Naive B cell (primary cell): ENCODE measurements at regions not wholly inside any gene's neighbourhood (a gene's known extent, or its start where the extent isn't known, plus 50 kb on each side); places are given as distances from the start of the nearest gene placed in this dataset.

Experiments
- ATAC-seq, 2 donors: fragments of 150-1000 bp; cut with Tn5 transposase; 2 replicates each; pipeline ENCODE4 v1.10.0; 2021; ENCODE audit warnings: low read depth in 2 of 2, mild to moderate bottlenecking in 2 of 2, moderate library complexity in 2 of 2
- DNase-seq: peaks from one replicate; pipeline ENCODE4 v3.0.0; 2022
- H3K27ac Mint-ChIP-seq, 6 donors: one replicate each; pipeline ENCODE4 v1.8.0; 2020 to 2022; ENCODE audit warnings: mild to moderate bottlenecking in 6 of 6, mixed read lengths in 6 of 6, moderate library complexity in 5 of 6, inconsistent platforms in 2 of 6
- H3K27me3 Mint-ChIP-seq, 3 donors: one replicate each; pipeline ENCODE4 v1.8.0; 2021 to 2022; ENCODE audit warnings: mixed read lengths in 3 of 3, mild to moderate bottlenecking in 1 of 3
- H3K36me3 Mint-ChIP-seq, 2 donors: one replicate each; pipeline ENCODE4 v1.8.0; 2020 to 2022; ENCODE audit warnings: mixed read lengths in 2 of 2, inconsistent platforms in 1 of 2, mild to moderate bottlenecking in 1 of 2
- H3K4me1 Mint-ChIP-seq, 3 donors: one replicate each; pipeline ENCODE4 v1.8.0; 2020 to 2022; ENCODE audit warnings: mixed read lengths in 3 of 3, inconsistent platforms in 1 of 3, mild to moderate bottlenecking in 1 of 3, moderate library complexity in 1 of 3
- H3K4me3 Mint-ChIP-seq, 8 donors: one replicate each; pipeline ENCODE4 v1.8.0; 2020 to 2022; ENCODE audit warnings: mild to moderate bottlenecking in 8 of 8, mixed read lengths in 8 of 8, moderate library complexity in 8 of 8, inconsistent platforms in 2 of 8
- H3K9me3 Mint-ChIP-seq, 7 donors: one replicate each; pipeline ENCODE4 v1.8.0; 2020 to 2022; ENCODE audit warnings: mixed read lengths in 7 of 7, mild to moderate bottlenecking in 5 of 7, inconsistent platforms in 2 of 7, moderate library complexity in 1 of 7

DNA sequence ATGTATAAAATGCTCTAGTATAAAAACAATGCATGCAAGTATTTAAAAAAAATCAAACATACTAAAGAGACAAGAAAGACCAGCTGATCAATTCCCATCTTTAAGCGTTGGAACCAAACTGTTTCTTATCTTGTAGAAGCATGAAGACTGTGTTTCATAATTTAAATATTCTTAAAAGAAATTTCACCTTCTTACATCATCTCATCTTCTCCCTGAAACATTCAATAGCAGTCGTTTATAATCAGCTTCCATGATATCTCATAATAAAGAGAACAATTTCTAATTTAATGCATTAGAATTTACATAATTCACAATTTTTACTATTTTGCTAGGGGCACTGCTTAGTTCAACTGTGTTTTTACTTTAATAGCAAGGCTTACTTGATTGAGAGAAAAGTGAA, 468.1 kb upstream of the MARCKS start:
- ATAC-seq (no peak), DNase-seq (no peak)
- H3K36me3 Mint-ChIP-seq: no peaks in the 10 kb centered on the region
- H3K9me3 Mint-ChIP-seq: no peaks in the 10 kb centered on the region
- no peak overlapping the region for H3K27ac Mint-ChIP-seq
- H3K27me3 Mint-ChIP-seq: peaks cover 15 to 23% (median 19%) of the 10 kb centered on the region in 3 donors
- H3K4me1 Mint-ChIP-seq: no peaks in the 10 kb centered on the region
- no peak overlapping the region for H3K4me3 Mint-ChIP-seq

DNA sequence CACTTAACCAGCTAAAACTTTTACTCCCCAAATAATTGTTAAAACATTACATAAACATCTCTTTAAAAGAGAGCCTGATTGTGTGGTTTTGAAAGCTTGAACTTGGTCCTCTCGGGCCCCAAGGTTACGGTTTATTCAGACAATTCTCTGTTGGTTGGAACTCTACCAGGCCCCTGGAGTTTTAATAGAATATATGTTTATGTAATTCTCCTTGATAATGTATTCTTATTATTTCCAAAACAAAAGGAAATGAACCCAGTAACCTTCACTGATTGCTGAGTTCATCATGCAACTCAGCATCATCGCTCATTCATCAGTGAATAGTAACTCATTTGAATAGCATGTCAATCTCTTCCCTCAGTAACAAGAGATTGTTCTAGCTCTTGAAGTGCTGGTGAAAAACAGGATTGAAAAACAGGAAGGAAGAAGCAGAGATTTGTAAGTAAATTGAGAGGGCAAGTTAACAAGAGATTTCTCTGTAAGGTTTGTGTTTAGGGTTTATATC, 464.5 kb upstream of the MARCKS start:
- Mint-ChIP-seq H3K36me3 (no peaks in the 10 kb centered on the region), H3K9me3 (no peaks in the 10 kb centered on the region), H3K4me1 (no peaks in the 10 kb centered on the region), H3K27me3 (peaks cover 12 to 16% (median 16%) of the 10 kb centered on the region in 3 donors), H3K4me3 (no peak overlapping the region), H3K27ac (no peak overlapping the region)
- no peak for ATAC-seq
- DNase-seq: no peak

DNA sequence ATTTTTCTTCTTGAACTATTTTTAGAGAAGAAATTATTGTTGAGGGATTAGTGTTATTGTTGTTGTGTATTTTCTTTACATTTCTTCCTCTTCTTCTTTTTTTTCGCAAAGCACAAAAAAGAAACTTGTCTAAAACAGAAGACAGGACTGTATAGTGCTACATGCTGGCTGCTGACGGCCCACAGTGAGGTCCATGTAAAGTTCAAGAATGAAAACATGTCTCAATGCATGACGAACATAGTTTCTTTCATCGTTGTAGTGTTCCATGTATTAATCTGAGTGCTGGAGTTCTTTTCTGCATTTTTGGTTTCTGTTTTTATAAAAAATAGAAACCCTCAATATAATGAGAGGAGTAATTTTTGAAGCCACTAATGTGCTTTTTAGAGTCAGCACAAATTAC, 462.9 kb upstream of the MARCKS start:
- no peak overlapping the region for H3K4me3 Mint-ChIP-seq
- ATAC-seq: no peak
- H3K9me3 Mint-ChIP-seq: peaks cover 0 to under 1% (median 0%) of the 10 kb centered on the region in 7 donors
- peaks cover 13 to 21% (median 18%) of the 10 kb centered on the region in 3 donors for H3K27me3 Mint-ChIP-seq
- no peak overlapping the region for H3K27ac Mint-ChIP-seq
- H3K36me3 Mint-ChIP-seq: no peaks in the 10 kb centered on the region
- H3K4me1 Mint-ChIP-seq: no peaks in the 10 kb centered on the region
- no peak for DNase-seq

DNA sequence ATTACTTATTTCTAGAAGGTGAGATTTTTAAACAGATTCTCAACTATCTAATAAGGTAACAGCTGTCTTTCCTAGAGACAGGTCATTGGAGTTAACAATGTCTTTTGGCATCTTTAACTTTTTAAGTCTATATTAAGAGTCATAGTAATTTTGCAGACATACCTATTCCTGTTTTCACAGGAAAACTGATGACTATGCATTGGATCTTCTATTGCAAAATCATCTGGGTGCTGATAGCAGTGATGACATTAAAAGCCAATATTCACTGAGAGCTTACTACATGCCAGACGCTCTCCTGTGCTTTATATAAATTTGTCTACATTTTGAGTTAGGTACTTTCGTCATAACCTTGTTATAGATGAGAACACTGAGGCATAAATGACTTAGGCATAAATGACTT, 462.4 kb upstream of the MARCKS start:
- no peak overlapping the region for H3K4me3 Mint-ChIP-seq
- DNase-seq (no peak), ATAC-seq (no peak)
- H3K9me3 Mint-ChIP-seq: peaks cover 0 to 3% (median 0%) of the 10 kb centered on the region in 7 donors
- peaks cover 13 to 22% (median 17%) of the 10 kb centered on the region in 3 donors for H3K27me3 Mint-ChIP-seq
- H3K27ac Mint-ChIP-seq: no peak overlapping the region
- H3K4me1 Mint-ChIP-seq: no peaks in the 10 kb centered on the region
- H3K36me3 Mint-ChIP-seq: no peaks in the 10 kb centered on the region

DNA sequence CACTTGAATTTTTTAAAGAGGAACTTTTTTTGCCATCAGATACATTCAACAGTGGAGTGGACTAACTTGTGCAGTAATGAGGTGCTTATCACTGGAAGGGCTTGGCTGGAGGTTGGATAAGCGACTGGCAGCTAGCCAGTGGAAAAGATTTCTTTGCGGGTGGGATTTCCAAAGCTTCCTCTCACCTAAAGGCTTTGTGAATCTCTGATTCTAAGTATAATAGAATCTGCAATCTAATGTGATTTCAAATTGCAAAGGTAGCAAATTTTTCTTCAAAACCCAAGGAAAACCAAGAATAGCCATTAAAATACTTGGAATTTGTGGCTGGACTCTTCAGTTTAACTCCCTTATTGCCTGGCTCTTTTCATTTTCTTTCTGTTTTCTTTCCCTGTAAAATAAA, 460.4 kb upstream of the MARCKS start:
- peaks cover 0 to 6% (median 0%) of the 10 kb centered on the region in 7 donors for H3K9me3 Mint-ChIP-seq
- peaks cover 8 to 21% (median 11%) of the 10 kb centered on the region in 3 donors for H3K27me3 Mint-ChIP-seq
- no peak overlapping the region for H3K27ac Mint-ChIP-seq
- DNase-seq: no peak
- no peak overlapping the region for H3K4me3 Mint-ChIP-seq
- H3K36me3 Mint-ChIP-seq: no peaks in the 10 kb centered on the region
- no peaks in the 10 kb centered on the region for H3K4me1 Mint-ChIP-seq
- ATAC-seq: no peak

DNA sequence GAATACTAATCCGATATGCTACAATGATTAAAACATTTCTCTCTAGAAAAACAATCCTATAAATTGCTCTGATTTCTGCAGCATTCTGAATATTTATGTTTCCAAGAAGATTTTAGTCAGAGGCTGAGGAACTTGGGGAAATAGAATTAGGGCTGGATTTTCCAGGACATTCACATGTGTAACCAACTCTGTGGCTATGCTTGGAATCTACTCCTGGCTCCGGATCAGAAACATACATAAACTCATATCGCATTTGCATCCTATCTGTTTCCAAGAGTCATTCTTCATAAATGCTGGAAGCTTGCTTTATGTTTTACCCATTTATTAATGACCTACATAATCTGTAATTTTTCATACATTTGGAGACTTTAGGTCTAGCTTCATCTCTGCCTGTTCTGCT, 459.9 kb upstream of the MARCKS start:
- no peak overlapping the region for H3K27ac Mint-ChIP-seq
- no peak for DNase-seq
- no peaks in the 10 kb centered on the region for H3K4me1 Mint-ChIP-seq
- peaks cover 8 to 20% (median 11%) of the 10 kb centered on the region in 3 donors for H3K27me3 Mint-ChIP-seq
- no peak for ATAC-seq
- H3K4me3 Mint-ChIP-seq: no peak overlapping the region
- no peaks in the 10 kb centered on the region for H3K36me3 Mint-ChIP-seq
- peaks cover 0 to 6% (median 0%) of the 10 kb centered on the region in 7 donors for H3K9me3 Mint-ChIP-seq

DNA sequence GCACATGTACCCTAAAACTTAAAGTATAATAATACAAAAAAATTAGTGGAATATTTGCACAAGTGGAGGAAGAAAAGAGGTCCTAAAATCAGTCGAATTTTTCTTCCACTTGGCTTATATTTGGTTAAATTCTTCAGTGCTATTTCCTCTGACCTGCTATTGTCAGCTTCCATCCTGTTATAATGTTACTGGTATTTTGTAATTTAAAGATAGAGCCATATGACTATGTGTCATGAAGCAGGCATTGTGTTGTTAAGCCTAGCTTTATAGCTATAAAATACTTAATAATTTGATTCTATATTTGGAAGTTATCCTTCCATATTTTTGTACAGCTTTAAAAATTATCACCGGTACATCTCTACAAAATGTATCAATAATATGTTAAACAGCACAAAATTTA, 455.9 kb upstream of the MARCKS start:
- Mint-ChIP-seq H3K9me3 (peaks cover 0 to 6% (median 0%) of the 10 kb centered on the region in 7 donors), H3K4me3 (no peak overlapping the region), H3K4me1 (no peaks in the 10 kb centered on the region), H3K27me3 (peaks cover 8 to 24% (median 9%) of the 10 kb centered on the region in 3 donors), H3K36me3 (no peaks in the 10 kb centered on the region), H3K27ac (no peak overlapping the region)
- no peak for ATAC-seq
- no peak for DNase-seq

DNA sequence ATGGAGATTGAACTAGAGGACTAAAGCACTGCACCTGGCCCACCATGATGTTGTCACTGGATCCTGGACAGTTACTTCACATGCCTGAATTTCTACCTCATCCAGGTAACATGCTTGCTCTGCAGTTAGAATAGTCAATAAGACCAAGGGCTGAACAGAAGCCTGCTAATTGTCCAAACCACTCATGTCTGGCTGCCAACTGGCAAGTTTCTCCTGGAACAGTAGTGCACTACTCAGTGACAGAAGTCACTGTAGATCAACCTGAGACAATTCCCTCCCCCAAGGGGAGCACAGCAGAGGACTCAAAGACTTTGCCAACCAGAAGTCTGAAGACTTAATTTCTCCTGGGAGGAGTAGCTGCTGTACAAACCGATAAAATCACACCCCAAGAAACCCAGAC, 454.6 kb upstream of the MARCKS start:
- ATAC-seq: no peak
- Mint-ChIP-seq H3K4me3 (no peak overlapping the region), H3K9me3 (peaks cover 0 to 6% (median 0%) of the 10 kb centered on the region in 7 donors), H3K4me1 (no peaks in the 10 kb centered on the region), H3K36me3 (no peaks in the 10 kb centered on the region), H3K27ac (no peak overlapping the region), H3K27me3 (peaks cover 4 to 21% (median 8%) of the 10 kb centered on the region in 3 donors)
- DNase-seq: no peak

DNA sequence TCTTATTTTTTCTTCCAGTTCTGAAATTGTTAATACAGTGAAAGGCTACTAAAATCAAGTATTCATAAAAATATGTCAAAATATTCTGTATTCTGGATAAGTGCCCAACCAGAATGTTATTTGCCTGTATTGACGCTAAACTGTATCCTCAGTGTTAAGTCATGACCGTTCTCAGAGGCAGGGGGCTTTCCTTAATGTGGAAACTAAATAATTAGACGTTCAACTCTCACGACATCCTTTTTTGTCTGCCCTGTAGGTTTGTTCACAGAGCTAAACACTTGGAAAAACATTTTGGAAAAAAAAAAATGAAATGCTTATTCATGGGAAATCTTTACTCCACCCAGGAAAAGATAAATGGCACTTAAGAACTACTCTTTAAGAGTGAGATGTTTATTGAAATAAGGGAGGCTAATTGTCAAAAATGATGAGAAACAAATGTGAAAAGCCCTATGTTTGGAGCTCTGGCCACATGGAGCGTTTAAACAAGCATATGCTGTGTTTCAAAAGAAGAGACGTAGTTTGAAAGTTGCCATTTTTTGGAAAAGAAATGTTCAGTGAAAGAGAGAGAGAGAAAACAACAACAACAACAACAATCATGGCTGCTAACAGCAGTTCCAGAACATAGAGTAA, 453.1 kb upstream of the MARCKS start:
- Mint-ChIP-seq H3K9me3 (peaks cover 0 to 6% (median 0%) of the 10 kb centered on the region in 7 donors), H3K4me3 (no peak overlapping the region), H3K27me3 (peaks cover 2 to 16% (median 11%) of the 10 kb centered on the region in 3 donors), H3K36me3 (no peaks in the 10 kb centered on the region), H3K27ac (no peak overlapping the region), H3K4me1 (peaks cover 0 to under 1% (median 0%) of the 10 kb centered on the region in 3 donors)
- DNase-seq (no peak), ATAC-seq (no peak)

DNA sequence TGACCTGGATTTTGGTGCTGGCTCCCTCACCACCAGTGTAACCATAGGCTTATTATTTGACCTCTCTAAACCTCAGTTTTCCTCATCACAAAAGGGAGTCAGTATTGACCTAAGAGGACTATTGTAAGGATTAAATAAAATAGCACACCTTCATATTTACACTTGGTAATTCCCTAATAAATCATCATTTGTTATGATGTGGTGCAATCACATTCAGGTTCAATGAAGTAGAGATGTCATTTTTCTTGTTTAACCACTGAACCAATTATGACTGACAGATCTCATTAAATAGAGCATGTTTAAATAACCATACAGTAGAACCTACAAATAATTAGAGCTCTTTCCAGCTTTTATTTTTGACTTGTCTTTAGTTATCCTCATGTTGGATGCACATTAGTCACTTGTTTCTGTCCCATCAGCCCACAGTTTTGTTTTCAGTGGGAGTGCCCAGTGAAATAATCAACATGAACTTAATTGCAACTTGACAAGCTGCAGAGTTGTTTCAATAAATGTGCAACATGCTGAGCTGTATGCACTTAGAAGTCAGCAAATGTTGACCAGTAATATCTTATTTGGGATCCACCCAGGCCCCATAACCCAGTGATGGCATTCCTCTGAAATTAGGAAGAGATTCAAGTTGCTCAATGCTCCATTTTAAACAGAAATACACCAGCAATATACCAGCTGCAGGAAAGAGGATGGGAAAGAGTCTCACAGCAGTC, 451.7 kb upstream of the MARCKS start:
- DNase-seq (no peak), ATAC-seq (no peak)
- H3K9me3 Mint-ChIP-seq: no peaks in the 10 kb centered on the region
- peaks cover 0 to 6% (median 4%) of the 10 kb centered on the region in 3 donors for H3K4me1 Mint-ChIP-seq
- H3K4me3 Mint-ChIP-seq: no peak overlapping the region
- H3K27me3 Mint-ChIP-seq: peaks cover 0 to 7% (median 6%) of the 10 kb centered on the region in 3 donors
- no peak overlapping the region for H3K27ac Mint-ChIP-seq
- H3K36me3 Mint-ChIP-seq: no peaks in the 10 kb centered on the region

DNA sequence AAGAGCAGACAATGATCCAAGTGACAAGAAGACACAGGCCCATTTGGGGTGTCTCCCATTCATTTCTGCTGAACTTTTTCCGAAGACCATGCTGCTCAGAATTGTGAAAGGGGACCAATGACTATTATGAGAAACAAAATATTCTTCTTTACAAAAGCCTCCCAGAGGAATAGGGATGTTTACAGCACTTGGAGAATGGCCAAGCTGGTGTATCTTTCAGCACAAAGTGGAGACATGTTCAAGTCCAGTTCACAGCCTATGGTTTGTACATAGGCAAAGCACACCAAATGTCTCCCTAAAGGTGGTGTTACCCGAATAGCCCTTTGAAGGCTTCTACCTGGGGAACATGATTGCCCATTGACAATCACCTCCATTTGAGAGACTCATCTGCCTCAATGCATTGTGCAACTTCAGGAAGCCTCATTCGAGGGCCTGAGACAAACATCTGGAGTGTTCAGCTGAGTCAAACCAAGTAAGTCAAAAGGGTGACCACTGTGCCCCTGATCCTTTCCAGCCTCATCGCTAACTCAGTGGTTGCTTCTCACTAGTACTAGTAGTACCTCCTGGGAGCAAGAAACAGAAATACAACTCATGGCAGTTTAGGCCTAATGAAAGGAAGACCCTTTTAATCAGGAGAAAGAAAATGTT, 451.0 kb upstream of the MARCKS start:
- Mint-ChIP-seq H3K27ac (no peak overlapping the region), H3K27me3 (peaks cover 0 to 7% (median 6%) of the 10 kb centered on the region in 3 donors), H3K9me3 (no peaks in the 10 kb centered on the region), H3K36me3 (no peaks in the 10 kb centered on the region), H3K4me3 (peak overlapping the region in 1 of 8 donors; percentile 58), H3K4me1 (peaks cover 3 to 9% (median 4%) of the 10 kb centered on the region in 3 donors)
- ATAC-seq: no peak
- DNase-seq: no peak

DNA sequence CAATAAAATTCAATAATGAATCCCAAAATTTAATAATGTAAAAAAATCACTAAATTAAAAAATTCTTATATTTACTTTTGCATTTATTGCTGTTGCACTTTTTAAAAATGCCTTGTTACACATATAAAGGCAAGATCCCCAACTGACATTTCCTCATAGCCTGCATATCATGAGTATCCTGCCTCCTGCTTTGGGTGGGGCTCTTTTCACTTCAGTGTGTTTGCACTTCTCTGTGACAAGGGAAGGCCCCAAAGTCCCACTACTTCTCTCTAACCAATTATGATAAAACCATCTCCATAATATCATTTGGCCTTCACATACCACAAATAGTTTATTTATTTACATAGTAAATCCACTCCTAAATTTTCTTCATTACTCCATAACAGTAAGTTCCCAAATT, 446.1 kb upstream of the MARCKS start:
- no peak for DNase-seq
- no peaks in the 10 kb centered on the region for H3K36me3 Mint-ChIP-seq
- H3K4me3 Mint-ChIP-seq: no peak overlapping the region
- H3K27ac Mint-ChIP-seq: peak overlapping the region in 1 of 6 donors; percentile 48
- H3K4me1 Mint-ChIP-seq: peaks cover 4 to 9% (median 6%) of the 10 kb centered on the region in 3 donors
- ATAC-seq: no peak
- H3K9me3 Mint-ChIP-seq: no peaks in the 10 kb centered on the region
- peaks cover 0 to 13% (median 0%) of the 10 kb centered on the region in 3 donors for H3K27me3 Mint-ChIP-seq

DNA sequence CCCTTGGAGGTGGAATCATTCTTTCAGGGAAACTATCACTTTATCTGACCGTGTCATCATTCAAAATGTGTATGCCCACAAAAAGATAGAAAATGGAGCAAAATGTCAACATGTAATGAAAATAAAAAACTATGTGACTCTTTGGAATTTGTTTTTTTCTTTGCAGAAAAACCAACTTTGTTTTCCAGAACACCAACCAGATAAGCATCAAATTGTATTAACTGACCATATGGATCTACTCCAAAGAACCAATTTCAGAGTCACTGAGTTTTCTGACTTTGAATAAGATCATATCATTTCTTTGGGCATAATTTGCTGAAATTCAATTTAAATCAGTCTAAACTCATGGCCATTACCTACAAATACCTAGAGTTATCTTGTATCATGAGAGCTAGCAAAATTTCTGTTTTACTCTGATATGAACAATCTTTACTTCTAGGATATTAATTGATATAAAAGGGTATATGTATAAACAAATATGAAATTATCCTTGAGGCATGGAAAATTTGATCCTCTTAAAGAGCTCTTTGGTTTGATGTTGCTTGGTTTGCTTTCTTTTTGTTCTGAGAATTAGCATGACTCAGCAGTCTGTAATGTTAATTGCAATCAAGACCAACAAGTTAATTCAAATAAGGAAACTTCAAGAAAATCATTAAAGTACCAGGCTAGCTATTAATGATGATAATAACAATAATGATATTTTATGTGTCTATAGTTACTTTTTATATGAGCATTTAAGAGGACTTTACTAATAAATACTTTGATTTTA, 444.4 kb upstream of the MARCKS start:
- DNase-seq (no peak), ATAC-seq (no peak)
- Mint-ChIP-seq H3K36me3 (no peaks in the 10 kb centered on the region), H3K4me1 (peaks cover 4 to 9% (median 8%) of the 10 kb centered on the region in 3 donors), H3K9me3 (peaks cover 0 to 1% (median 0%) of the 10 kb centered on the region in 7 donors), H3K27ac (no peak overlapping the region), H3K4me3 (no peak overlapping the region), H3K27me3 (peaks cover 0 to 13% (median 0%) of the 10 kb centered on the region in 3 donors)
